ENCODE measurements at regions not wholly inside any gene's neighbourhood (a gene's known extent, or its start where the extent isn't known, plus 50 kb on each side); places are given as distances from the start of the nearest gene placed in this dataset.
A peak's percentile ranks its signal among the peaks of the same experiment; 100 is the strongest.
"Not testable (repeated sequence)": the region's sequence is repeated elsewhere in the genome, so short reads cannot be mapped to it uniquely, and the experiment has no call there.

- no peak for DNase-seq
- TF ChIP-seq GATA1 (IDR thresholded peaks at IDR 0.05; ENCODE audit: low read depth, low read length) (no peak), POLR2A (IDR thresholded peaks at IDR 0.05; ENCODE audit: low read length) (no peak)
These were observed 62.2 kb downstream of the CCNE1 start for GRCh38 chr19:29873801-29874575.

DNA sequence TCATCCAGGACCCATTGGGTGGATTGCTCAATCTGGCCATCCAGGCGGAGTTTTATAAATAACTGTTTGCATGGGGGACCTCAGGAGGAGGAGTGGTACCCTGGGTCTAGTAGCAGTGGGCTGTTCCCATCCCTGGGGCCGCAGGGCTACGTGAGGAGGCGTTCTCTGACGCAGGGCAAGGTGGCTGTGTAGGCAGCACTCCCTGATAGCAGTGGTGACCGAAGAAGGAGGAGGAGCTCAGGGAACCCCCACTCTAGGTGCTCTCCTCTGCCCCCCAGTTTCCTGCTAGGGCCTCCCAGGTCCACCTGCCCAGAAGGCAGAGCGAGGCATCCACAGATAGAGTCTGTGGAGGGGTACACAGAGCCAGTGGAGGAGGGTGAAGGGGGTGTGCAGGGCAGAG lies 64.1 kb downstream of the CCNE1 start:
- no peak for TF ChIP-seq POLR2A (IDR thresholded peaks at IDR 0.05; ENCODE audit: low read length)
- no peak for TF ChIP-seq GATA1 (IDR thresholded peaks at IDR 0.05; ENCODE audit: low read depth, low read length)
- DNase-seq = no peak

- no peak for DNase-seq
These were observed 64.6 kb downstream of the CCNE1 start for GRCh38 chr19:29876414-29876813.

DNA sequence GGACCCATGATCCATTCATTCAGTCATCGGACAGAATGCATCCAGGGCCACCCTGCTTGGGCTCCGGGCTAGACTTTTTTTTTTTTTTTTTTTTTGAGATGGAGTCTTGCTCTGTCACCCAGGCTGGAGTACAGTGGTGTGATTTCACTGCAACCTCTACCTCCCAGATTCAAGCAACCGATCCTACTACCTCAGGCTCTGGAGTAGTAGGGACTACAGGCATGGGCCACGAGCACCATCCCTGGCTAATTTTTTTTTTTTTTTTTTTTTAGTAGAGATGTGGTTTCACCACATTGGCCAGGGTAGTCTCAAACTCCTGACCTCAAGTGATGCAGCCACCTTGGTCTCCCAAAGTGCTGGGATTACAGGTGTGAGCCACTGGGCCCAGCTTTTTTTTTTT lies 65.1 kb downstream of the CCNE1 start:
- DNase-seq = not testable (repeated sequence)

More at GRCh38 chr19:29876414-29876813, 64.6 kb downstream of the CCNE1 start:
- TF ChIP-seq GATA1 (IDR thresholded peaks at IDR 0.05; ENCODE audit: low read depth, low read length) (no peak), POLR2A (IDR thresholded peaks at IDR 0.05; ENCODE audit: low read length) (no peak)

DNA sequence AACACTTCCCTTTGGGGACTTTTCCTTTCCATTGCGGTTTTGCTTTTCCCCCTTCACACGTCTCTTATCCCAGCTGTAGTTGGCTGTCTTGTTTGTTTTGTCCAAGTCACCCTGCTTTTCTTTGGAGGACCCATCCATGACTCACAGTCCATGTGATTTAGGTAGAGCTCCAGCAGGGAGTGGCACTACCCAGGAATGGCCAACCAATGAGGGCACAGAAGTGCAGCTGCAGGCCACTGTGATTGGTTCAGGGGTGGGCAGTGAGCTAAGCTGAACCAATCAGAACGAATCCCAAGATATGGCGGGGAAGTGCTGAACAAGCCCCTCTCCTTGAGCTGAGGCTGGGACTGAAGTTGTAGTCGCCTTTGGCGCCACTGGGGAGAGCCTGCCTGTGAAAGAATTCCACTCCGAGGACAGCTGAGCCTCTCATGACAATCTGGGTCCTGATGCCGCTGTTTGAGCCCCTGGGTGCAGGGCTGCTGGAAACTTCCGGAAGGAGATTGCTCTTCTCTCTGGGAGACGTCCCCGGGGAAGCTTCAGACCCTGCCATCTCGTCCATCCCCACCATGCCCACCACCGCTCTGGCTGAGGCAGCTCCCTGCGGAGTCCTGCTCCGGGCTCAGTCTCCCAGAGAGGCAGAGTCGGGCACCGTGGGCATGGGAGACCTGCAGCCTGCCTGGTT lies 62.9 kb upstream of the URI1 start:
- DNase-seq = peak; percentile 10 to 24

DNA sequence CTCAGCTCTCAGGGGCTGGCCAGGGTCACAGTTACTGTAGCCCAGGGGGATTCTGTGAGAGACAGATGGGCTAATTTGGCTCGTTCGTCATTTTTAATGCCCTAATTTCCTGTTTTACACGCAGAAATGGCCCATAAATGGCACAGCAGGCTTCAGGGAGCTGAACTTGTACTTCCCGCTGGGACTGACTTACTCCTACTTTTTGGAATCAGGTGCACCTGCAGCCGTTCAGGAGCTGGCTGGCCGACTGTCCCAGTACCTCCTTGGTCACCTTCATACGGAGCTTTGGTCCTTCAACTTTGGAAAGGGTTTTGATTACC lies 62.4 kb upstream of the URI1 start:
- TF ChIP-seq POLR2A (IDR thresholded peaks at IDR 0.05; ENCODE audit: low read length) (no peak), GATA1 (IDR thresholded peaks at IDR 0.05; ENCODE audit: low read depth, low read length) (no peak)
- DNase-seq = no peak

More for the DNA sequence above, 62.9 kb upstream of the URI1 start:
- no peak for TF ChIP-seq POLR2A (IDR thresholded peaks at IDR 0.05; ENCODE audit: low read length)
- TF ChIP-seq GATA1 (IDR thresholded peaks at IDR 0.05; ENCODE audit: low read depth, low read length) = no peak

- DNase-seq = no peak
- no peak for TF ChIP-seq GATA1 (IDR thresholded peaks at IDR 0.05; ENCODE audit: low read depth, low read length)
- no peak for TF ChIP-seq POLR2A (IDR thresholded peaks at IDR 0.05; ENCODE audit: low read length)
These were observed 61.4 kb upstream of the URI1 start for GRCh38 chr19:29880498-29881081.

DNA sequence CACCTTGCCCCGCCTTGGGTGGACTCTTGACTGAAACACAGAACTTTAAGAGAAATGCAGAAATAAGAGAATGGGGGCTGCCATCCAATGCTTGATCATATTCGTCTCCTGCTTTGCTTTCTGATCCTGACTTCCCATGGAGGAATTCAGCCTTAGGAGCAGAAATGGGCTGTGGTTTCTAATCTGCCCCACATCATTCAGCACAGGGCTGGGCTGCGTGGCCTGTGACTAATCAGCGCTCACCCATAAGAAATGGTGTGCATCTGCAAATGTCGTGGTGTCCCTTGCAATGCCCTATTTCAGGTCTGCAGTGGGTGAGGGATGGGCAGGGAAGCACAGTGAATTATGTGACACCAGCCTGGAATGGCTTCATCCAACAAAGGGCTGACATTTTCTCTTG lies 60.7 kb upstream of the URI1 start:
- no peak for DNase-seq
- TF ChIP-seq POLR2A (IDR thresholded peaks at IDR 0.05; ENCODE audit: low read length) (no peak), GATA1 (IDR thresholded peaks at IDR 0.05; ENCODE audit: low read depth, low read length) (no peak)

GRCh38 chr19:29882719-29883105 lies 59.3 kb upstream of the URI1 start:
- no peak for TF ChIP-seq POLR2A (IDR thresholded peaks at IDR 0.05; ENCODE audit: low read length)
- DNase-seq = no peak

DNA sequence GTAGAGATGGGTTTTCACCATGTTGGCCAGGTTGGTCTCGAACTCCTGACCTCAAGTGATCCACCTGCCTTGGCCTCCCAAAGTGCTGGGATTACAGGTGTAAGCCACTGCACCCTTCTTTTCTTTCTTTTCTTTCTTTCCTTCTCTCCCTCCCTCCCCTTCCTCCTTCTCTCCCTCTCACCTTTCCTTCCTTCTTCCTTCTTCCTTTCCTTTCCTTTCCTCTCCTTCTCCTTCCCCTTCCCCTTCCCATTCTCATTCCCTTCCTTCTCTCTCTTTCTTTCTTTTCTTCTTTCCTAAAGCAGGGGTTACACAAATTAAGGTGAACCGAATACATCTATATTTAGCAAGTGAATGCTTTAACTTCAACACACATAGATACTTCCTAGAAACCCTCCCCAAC lies 58.0 kb upstream of the URI1 start:
- TF ChIP-seq POLR2A (IDR thresholded peaks at IDR 0.05; ENCODE audit: low read length) (no peak), GATA1 (IDR thresholded peaks at IDR 0.05; ENCODE audit: low read depth, low read length) (no peak)
- no peak for DNase-seq

GRCh38 chr19:29884466-29884865 lies 57.6 kb upstream of the URI1 start:
- TF ChIP-seq POLR2A (IDR thresholded peaks at IDR 0.05; ENCODE audit: low read length) (no peak), GATA1 (IDR thresholded peaks at IDR 0.05; ENCODE audit: low read depth, low read length) (no peak)
- DNase-seq = no peak

- not testable (repeated sequence) for DNase-seq
These were observed 55.9 kb upstream of the URI1 start for GRCh38 chr19:29886106-29886505.

GRCh38 chr19:29886586-29886985 lies 55.5 kb upstream of the URI1 start:
- DNase-seq = no peak
- no peak for TF ChIP-seq POLR2A (IDR thresholded peaks at IDR 0.05; ENCODE audit: low read length)
- no peak for TF ChIP-seq GATA1 (IDR thresholded peaks at IDR 0.05; ENCODE audit: low read depth, low read length)

DNA sequence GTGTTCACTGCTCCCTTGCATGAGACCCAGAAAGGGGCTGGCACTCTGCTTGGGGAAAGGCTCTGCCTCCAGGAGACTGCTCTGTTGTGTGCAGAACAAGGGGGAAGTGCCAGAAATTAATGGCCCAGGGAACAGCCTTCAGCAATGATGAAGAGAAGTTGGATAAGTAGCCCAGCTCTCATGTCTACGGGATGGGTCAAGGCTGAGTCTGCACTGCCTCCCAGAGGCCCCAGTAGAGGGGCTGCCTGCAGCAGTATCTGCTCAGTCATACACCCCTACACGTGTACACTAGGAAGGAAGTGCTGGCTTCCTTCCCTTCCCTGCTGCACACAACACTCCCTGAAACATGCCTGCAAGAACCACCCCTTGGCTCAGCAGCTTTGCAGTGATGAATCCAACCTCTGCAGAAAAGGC lies 54.6 kb upstream of the URI1 start:
- TF ChIP-seq GATA1 (IDR thresholded peaks at IDR 0.05; ENCODE audit: low read depth, low read length) = no peak
- no peak for TF ChIP-seq POLR2A (IDR thresholded peaks at IDR 0.05; ENCODE audit: low read length)
- no peak for DNase-seq

- not testable (repeated sequence) for DNase-seq
These were observed 54.0 kb upstream of the URI1 start for GRCh38 chr19:29888047-29888446.

Data from erythroblast (primary cell).